ENCODE measurements at regions not wholly inside any gene's neighbourhood (a gene's known extent, or its start where the extent isn't known, plus 50 kb on each side); places are given as distances from the start of the nearest gene placed in this dataset.
"Not testable (repeated sequence)": the region's sequence is repeated elsewhere in the genome, so short reads cannot be mapped to it uniquely, and the experiment has no call there.

DNA sequence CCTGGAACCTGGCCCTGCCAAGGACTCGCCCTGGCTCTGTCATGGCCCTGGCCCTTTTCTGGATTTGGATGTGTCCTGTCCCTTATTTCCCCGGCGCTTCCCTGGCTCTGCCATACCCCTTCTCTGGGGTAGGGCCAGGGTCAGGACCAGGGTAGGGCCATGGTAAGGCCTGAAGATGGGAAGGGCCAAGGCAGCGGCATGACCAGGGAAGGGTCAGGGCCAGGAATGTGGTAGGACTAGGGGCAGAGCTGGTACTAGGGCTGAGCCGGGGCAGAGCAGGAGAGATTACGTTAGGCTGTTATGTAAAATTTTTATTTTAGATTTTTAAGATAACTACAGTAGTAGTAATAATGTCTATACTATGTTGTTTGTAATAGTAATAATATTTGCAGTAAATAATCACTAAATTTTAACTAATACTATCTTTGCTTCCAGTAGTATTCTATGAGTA lies 236.6 kb downstream of the GOLGA6L6 start:
- in situ Hi-C loops (cut with HindIII; ENCODE audit: low sequenced_read_pairs); H3K4me3 ChIP-seq (ENCODE audit: low read depth, low read length); DNase-seq (ENCODE audit: low read depth, low spot score): not testable (repeated sequence)

DNA sequence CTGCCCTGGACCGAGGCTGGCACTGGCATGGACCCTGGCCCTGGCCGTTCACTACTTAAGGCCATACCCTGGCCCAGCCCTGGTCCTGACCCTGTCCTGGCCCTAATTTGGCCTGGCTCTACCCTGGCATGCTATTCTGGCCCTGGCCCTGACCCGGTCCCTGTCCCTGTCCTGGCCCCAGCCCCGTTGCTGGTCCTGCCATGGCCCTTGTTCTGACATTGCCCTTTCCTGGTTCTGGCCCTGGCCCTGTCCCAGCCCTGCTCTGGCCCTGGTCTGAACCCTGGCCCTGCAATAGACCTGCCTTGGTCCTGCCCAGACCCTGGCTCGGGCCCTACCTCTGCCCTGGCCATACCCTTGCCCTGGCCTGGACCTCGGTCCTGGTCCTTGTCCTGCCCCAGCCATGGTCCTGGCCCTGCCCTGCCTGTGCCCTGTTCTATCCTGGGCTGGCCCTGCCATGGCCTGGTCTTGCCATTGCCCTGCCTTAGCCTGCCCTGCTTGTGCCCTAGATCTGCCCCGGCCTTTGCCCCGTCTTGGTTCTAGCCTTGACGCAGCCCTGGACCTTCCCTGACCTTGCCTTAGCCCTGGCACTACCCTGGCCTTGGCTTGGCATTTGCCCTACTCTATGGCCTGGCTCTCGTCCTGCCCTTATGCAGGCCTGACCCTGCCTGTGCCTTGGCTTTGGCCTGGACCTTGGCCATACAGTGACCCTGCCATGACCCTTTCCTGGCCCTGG lies 237.2 kb downstream of the GOLGA6L6 start:
- DNase-seq (ENCODE audit: low read depth, low spot score); in situ Hi-C loops (cut with HindIII; ENCODE audit: low sequenced_read_pairs); H3K4me3 ChIP-seq (ENCODE audit: low read depth, low read length): not testable (repeated sequence)

DNA sequence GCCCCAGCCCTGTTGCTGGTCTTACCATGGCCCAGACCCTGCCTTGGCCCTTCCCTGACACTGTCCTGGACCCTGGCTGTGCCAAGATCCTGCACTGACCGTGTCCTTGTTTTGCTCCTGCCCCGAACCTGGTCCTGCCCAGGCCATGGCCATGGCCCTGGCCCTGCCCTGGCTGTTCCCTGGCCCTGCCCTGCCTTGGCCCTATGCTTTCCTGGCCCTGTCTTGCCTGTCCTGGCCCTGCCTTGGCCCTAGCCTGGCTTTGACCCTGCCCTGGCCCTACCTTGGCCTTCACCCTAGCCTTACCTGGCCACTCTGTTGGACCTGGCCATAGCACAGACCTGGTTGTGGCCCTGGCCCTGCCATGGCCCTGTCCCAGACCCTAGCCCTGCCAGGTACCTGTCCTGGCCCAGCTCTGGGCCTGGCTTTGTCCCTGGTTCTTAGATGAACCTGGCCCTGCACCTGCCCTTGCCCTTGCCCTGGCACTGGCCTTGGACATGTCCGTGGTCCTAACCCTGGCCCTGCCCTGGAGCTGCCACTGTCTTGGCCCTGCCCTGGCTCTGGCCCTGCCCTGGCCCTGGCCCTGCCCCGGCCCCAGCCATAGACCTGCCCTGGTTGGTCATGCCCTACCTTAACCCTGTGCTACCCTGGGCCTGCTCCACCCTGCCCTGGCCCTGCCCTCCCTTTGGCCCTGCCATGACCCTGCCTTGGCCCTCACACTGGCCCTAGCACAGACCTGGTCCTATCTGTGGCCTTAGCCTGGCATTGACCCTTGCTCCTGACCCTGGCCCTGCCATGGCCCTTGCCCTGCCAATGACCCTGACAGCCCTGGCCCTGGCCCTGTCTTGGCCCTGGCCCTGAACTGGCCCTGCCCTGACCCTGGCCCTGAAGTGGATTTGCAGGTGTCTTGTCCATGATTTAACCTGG lies 238.1 kb downstream of the GOLGA6L6 start:
- DNase-seq (ENCODE audit: low read depth, low spot score); in situ Hi-C loops (cut with HindIII; ENCODE audit: low sequenced_read_pairs); H3K4me3 ChIP-seq (ENCODE audit: low read depth, low read length): not testable (repeated sequence)

DNA sequence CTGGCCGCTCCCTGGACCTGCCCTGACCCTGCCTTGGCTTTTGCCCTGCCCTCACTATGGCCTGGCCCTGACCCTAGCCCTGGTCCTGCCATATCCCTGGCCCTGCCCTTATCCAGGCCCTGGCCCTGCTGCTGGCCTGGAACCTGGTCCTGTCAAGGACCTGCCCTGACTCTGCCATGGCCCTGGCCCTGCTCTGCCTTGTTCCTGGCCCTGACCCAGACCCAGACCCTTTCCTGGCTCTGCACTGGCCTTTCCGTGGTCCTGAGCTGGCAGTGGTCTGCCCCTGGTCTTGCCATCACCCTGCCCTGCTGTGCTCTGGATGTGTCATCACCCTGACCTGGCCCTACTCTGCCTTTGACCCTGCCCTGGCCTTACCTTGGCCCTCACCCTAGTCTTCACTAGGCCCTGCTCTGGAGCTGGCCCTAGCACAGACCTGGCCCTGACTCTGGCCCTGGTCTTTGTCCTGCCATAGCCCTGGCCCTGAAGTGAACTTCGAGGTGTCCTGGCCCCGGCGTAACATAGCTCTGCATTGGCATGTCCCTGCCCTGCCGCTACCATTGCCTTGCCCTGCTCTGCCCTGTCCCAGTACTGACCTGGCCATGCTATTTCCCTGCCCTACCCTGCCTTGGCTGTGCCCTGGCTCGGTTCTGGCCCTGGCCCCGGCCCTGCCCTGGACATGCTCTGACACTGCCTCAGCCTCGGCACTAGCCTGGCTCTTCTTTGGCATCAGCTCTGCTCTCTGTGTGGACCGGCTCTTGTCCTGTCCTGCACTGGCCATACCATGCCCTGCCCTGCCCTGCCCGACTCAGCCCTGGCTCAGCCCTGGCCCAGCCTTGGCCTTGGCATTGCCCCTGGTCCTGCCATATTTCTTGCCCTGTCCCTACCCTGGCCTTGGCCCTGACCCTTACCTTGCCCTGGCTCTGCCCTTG lies 239.2 kb downstream of the GOLGA6L6 start:
- H3K4me3 ChIP-seq (ENCODE audit: low read depth, low read length); in situ Hi-C loops (cut with HindIII; ENCODE audit: low sequenced_read_pairs); DNase-seq (ENCODE audit: low read depth, low spot score): not testable (repeated sequence)

DNA sequence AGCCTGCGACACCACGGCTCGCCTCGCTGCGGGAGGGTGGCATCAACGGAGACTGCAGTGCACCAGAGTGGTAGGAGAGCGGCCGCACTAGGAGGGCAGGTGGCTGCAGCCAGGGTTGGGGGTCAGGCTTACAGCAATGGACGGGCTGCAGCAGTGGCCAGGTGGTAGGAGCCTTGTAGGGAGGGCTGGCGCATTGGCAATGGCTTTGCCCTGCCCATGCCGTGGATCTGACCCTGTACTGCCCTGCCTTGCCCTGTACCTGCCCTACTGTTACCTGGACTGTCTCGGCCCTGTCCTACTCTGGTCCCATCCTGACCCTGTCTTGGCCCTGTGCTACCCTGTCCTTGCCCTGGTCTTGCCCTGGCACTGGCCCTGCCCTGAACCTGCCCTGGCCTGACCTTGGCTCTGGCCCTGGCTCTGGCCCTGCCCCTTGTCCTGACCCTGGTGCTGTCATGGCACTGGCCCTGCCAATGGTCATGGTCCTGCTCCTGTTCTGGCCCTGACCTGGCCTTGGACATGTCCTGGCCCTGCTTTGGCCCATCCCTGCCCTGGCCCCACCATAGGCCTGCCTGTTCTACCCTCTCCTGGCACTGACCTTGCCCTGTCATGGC lies 240.0 kb downstream of the GOLGA6L6 start:
- DNase-seq (ENCODE audit: low read depth, low spot score); H3K4me3 ChIP-seq (ENCODE audit: low read depth, low read length); in situ Hi-C loops (cut with HindIII; ENCODE audit: low sequenced_read_pairs): not testable (repeated sequence)

DNA sequence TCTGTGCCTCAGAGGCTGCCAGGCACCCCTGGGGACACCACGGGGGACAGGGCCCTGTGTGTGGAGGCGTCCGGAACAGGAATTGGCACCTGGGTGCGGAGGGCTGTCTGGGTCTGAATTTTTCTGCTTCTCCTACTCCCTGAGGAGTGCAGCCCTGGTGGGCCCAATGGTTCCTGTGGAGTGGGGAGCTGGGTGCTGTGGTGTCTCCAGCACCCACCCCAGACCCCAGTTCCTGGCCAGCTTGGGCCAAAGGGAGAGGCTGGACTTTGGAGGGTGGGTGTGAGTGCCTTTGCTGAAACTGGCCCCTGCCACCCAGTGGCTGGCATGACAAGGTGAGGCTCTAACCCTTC lies 240.6 kb downstream of the GOLGA6L6 start:
- DNase-seq (ENCODE audit: low read depth, low spot score); H3K4me3 ChIP-seq (ENCODE audit: low read depth, low read length); in situ Hi-C loops (cut with HindIII; ENCODE audit: low sequenced_read_pairs): not testable (repeated sequence)

DNA sequence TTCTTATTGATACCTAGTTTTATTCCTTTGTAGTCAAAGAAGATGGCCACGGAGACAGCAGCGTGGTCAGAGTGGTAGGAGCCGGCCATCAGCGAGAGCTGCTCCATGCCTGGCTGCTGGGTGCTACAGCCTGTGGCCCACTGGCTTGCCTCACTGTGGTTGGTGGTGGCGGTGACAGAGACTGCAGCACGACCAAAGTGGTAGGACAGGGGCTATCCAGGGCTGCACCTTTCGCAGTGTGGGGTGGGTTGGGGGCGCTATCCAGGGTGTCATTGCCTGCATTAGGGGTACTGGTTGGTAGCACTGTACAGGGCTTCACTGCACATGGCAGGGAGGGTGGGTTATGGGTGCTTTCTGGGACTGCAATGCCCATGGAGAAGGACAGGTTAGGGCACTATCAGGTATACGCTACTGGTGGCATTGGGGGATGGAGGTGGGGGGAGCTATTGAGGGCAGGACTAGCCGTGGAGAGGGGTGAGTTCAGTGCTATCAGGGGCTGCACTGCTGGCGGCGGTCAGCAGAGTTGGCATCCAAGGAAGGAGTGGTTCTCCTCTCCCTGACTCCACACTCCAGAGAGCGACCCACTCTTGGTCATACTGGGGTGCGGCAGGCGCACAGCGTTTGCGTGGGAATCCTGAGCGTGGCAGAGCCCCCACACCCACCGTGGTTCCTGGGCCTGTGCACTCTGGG lies 241.1 kb downstream of the GOLGA6L6 start:
- H3K4me3 ChIP-seq (ENCODE audit: low read depth, low read length); DNase-seq (ENCODE audit: low read depth, low spot score); in situ Hi-C loops (cut with HindIII; ENCODE audit: low sequenced_read_pairs): not testable (repeated sequence)

DNA sequence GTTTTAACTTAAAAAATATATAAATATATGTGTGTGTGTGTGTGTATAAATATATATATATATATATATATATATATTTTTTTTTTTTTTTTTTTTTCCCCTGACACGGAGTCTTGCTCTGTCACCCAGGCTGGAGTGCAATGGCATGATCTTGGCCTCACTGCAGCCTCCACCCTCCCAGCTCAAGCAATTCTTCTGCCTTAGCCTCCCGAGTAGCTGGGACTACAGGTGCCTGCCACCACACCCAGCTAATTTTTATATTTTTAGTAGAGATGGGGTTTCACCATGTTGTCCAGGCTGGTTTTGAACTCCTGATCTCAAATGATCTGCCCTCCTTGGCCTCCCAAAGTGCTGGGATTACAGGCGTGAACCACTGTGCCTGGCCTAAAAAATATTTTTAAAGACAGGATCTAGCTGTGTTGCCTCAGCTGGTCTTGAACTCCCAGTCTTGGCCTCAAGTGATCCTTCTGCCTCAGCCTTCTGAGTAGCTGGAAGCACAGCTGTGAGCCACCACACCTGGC lies 243.9 kb downstream of the GOLGA6L6 start:
- H3K4me3 ChIP-seq (ENCODE audit: low read depth, low read length); in situ Hi-C loops (cut with HindIII; ENCODE audit: low sequenced_read_pairs); DNase-seq (ENCODE audit: low read depth, low spot score): not testable (repeated sequence)

DNA sequence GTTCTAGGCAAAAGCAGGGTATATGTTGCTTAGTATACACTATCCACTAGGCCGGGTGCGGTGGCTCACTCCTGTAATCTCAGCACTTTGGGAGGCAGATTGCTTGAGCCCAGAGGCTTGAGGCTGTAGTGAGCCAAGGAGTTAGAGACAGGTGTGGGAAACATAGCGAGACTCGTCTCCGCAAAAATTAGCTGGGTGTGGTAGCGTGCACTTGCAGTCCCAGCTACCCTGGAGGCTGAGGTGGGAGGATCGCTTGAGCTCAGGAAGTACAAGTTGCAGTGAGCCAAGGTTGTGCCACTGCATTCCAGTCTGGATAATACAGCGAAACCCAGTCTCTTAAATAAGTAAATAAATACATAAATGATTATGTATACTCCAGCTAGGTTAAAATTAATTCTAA lies 245.3 kb downstream of the GOLGA6L6 start:
- H3K4me3 ChIP-seq (ENCODE audit: low read depth, low read length); DNase-seq (ENCODE audit: low read depth, low spot score); in situ Hi-C loops (cut with HindIII; ENCODE audit: low sequenced_read_pairs): not testable (repeated sequence)

DNA sequence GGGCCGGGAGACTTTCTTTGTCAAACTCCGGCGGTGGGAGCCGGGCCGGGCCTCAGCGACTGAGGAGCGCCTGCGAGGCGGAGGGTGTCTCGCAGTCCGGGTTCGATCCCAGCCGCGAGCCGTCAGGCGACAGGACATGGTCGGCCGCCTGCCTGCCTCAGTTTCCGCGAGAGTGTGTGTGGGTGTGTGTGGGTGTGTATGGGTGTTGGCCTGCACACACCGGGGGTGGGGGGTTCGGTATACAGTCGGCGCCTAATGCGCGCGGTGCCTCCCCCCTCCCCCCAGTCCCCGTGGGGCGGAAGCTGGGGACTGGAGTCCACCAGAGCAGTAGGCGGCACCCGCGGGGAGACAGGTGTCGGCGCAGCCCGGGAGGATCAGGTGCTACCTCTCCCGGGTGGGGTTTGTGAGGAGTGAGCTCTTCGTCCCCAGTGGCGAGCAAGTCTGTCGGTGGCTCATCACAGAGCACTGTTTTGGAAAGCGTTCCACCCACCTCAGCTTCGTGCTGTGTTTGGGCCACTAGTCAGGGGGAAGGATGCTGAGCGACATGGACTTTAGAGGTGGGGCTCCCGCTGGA lies 246.3 kb downstream of the GOLGA6L6 start:
- no peak overlapping the region for H3K4me3 ChIP-seq (ENCODE audit: low read depth, low read length)
- TF ChIP-seq, protein P1, sequence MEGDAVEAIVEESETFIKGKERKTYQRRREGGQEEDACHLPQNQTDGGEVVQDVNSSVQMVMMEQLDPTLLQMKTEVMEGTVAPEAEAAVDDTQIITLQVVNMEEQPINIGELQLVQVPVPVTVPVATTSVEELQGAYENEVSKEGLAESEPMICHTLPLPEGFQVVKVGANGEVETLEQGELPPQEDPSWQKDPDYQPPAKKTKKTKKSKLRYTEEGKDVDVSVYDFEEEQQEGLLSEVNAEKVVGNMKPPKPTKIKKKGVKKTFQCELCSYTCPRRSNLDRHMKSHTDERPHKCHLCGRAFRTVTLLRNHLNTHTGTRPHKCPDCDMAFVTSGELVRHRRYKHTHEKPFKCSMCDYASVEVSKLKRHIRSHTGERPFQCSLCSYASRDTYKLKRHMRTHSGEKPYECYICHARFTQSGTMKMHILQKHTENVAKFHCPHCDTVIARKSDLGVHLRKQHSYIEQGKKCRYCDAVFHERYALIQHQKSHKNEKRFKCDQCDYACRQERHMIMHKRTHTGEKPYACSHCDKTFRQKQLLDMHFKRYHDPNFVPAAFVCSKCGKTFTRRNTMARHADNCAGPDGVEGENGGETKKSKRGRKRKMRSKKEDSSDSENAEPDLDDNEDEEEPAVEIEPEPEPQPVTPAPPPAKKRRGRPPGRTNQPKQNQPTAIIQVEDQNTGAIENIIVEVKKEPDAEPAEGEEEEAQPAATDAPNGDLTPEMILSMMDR (IDR thresholded peaks at IDR 0.05; ENCODE audit: low read depth, low read length) = no peak
- in situ Hi-C loops (cut with HindIII; ENCODE audit: low sequenced_read_pairs) = no loop called here
- DNase-seq (ENCODE audit: low read depth, low spot score) = no peak
